ENCODE measurements at regions not wholly inside any gene's neighbourhood (a gene's known extent, or its start where the extent isn't known, plus 50 kb on each side); places are given as distances from the start of the nearest gene placed in this dataset.
"Not testable (repeated sequence)": the region's sequence is repeated elsewhere in the genome, so short reads cannot be mapped to it uniquely, and the experiment has no call there.

DNA sequence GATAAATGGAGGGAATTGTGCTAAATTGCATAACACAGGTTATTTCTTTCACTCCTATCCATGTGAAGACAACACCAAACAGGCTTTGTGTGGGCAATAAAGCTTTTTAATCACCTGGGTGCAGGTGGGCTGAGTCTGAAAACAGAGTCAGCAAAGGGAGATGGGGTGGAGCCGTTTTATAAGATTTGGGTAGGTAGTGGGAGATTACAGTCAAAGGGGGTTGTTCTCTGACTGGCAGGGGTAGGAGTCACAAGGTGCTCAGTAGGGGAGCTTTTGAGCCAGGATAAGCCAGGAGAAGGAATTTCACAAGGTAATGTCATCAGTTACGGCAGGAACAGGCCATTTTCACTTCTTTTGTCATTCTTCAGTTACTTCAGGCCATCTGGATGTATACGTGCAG lies 358.8 kb upstream of the LRP1B start:
- DNase-seq (ENCODE audit: low read depth) = not testable (repeated sequence)

DNA sequence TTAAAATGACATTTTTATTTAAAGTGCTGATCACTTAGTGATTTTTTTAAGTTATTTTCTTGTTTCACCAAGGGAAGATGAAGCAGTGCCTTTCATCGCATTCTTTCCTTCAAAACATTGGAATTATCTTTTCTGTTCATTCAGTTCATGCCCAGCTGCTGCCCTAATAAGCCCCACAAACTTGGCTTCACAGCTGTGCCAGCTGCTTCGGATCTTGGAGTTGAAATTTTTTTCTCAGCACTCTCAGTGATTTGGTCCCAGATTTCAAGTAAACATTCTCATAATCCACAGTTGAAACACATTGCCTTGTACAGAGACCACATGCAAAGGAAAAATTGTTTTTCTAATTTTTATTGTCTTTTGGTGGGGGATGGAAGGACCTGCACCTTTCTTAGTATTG lies 353.3 kb upstream of the LRP1B start:
- DNase-seq (ENCODE audit: low read depth) = peak; percentile 9

DNA sequence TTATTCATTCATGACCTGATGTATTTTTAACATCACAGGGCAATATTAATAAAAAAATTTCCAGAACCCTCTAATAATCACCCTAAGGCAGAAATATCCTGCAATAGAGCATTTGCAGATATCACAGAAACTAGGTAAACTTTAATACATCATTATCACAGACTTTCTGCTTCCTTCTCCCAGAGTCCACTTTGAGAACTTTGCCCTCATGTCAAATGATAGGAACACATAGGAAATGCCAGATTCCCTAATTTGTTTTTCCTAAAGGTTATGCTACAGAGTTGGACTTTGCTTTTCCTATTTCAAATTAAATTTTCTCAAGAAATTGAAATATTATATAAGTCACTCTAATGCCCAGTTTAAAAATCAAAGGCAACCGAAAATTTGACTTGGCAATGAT lies 352.8 kb upstream of the LRP1B start:
- no peak for DNase-seq (ENCODE audit: low read depth)

DNA sequence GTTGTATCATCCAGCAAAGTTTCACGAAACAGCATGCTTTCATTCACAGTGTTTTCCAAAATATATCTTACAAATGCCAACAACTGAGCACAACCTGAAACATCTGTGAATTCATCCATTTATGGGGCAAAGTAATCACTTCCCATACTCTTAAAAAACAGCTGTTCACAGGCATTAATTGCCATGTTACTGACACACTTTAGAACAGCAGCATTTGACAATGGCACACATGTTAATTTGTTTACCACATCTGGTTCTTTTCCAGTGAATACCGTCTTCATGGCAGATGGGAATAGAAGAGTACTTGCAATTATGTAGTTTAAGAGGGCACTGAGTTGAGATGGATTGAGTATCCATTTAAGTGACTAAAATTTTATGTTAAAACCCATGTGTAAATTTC lies 347.4 kb upstream of the LRP1B start:
- no peak for DNase-seq (ENCODE audit: low read depth)

DNA sequence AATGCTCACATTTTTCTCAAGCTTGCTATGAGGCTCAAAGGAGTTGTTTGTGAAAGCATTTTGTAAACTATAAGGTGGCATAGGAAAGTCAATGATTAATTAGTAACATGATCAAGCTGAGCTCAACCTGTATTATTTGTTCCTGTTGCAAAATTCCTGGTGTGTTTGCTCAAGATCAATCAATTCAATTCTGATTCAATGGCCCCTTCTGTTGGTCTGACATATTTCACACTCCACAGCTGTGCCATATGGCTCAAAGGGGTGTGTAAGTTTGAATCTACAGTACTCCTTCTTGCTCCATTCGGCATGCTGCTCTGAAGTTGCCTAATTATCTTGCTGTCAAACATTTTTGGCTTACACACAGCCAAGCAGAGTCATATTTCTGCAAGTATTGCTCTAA lies 341.6 kb upstream of the LRP1B start:
- DNase-seq (ENCODE audit: low read depth) = no peak

DNA sequence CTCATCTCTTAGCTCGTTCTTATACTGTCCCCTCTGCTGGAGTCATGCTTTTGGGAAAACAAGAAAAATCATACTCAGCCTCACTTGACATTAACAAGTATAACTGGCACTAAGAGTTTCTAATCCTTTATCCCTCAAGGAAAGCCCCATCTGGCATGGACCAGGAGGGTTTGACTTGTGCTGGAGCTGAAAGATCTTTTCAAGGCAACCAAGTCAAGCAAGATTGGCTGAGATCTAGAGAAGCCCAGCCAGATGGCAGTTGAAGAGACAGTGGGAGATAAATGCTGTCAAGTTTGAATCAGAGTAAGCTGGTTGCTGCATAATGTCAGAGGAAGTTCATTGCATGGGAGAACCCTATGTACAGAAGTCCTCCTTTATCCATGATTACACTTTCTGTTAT lies 336.5 kb upstream of the LRP1B start:
- DNase-seq (ENCODE audit: low read depth) = no peak

DNA sequence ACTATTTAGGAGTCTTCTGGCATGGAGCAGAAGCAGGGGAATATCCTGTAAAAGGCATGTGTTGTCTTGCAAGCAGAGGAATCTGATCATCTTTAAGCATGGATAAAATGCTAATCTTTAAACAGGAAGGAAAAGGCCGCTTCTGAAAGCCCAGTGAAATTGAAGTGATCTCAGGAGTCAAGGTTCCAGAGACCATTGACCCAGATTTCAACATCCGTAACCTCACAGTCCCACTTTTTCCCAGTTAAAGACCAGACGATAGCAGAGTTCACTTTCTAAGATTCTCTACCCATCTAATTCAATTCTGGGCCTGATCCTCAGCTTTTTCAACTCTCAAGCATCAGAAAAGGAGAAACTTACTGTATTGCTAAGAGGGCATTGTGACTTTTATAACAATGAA lies 332.2 kb upstream of the LRP1B start:
- DNase-seq (ENCODE audit: low read depth) = no peak

DNA sequence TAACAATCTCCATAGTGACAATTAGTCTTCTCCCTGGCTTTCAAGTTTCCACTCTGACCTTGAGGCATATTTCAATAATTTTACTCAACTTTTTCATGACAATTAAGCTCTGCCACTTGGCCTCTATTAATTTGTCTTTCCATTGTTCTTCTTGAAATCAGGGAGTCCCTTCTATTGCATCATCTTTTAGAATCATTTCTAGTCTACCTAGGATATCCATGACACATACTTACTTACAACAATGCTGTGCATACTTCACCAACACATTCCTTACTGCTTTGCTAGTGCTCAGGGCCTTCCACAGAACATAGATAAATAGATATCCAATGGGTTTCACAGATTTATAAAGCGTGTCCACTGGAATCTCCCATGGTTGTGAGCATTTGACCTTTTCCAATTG lies 331.5 kb upstream of the LRP1B start:
- no peak for DNase-seq (ENCODE audit: low read depth)

DNA sequence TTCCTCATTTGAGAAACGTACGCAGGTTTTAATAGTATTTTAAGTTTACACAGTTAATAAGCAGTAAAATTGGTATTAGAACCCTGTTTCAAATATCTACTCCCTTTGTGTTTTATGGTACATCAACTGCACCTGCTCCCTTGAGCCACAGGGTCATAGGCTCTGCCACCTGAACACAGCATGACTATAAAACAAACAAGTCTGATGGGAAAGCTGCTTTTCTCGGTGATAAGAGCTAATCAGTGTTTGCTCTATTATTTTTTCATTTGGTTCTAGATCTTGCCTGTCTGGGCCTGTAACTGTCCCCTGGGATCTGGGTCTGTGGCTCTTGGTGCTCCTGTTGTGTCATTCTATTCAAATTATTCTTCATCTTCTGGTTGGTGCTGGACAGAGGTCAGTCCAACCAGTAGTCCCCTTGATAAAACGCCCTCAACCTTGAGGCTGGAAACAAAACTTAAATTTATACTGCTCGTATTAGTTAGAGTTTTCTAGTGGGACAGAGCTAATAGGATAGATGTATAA lies 314.8 kb upstream of the LRP1B start:
- no peak for DNase-seq (ENCODE audit: low read depth)

DNA sequence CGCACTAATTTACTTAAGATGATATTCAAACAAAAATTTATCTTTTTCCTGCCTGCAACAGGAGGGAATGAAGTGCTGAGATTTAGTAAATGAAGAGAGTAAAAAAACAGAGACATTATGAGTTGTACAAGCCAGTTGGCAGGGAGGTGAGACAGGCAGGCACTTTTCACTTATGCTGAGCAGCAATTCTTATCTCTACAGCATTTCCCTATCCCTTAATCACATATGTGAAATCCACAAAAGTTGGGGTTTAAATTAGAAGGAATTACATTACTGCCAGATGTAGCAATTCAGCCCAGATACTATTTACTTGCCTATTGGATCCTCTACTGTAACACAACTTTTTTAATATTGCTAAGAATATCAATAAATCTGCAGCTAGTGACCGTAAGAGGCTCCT lies 314.2 kb upstream of the LRP1B start:
- no peak for DNase-seq (ENCODE audit: low read depth)

DNA sequence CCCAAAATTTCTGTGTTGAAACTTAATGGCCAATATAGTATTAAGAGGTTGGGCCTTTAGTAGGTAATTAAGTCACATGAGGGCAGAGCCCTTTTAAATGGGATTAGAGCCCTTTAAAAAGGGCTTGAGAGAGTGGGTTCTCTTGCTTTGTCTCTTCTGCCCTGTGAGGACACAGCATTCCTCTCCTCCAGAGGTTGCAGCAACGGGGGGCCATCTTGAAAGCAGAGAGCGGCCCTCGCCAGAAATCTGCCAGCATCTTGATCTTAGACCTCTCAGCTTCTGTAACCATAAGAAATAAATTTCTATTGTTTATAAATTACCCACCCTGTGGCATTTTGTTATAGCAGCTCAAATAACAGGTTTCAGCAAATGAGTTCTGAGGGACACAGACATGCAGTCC lies 305.0 kb upstream of the LRP1B start:
- DNase-seq (ENCODE audit: low read depth) = no peak

DNA sequence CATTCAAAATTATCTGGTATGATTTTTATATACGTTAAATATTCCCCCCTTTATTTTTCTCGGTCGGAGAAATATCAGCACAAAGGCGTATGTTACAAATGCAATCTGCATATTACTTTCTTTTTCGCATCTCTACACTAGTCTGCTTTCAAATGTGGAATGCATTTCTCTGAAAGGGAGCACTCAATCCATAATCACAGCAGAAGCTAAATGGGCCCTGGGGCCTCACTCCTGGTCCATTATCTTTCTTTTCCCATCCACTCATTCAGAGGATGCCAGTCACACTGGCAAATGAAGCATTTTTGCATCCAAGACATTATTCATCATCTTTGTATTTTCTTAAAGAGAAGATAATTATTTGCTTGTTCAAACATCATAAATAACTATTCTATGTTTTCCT lies 295.2 kb upstream of the LRP1B start:
- DNase-seq (ENCODE audit: low read depth) = no peak

DNA sequence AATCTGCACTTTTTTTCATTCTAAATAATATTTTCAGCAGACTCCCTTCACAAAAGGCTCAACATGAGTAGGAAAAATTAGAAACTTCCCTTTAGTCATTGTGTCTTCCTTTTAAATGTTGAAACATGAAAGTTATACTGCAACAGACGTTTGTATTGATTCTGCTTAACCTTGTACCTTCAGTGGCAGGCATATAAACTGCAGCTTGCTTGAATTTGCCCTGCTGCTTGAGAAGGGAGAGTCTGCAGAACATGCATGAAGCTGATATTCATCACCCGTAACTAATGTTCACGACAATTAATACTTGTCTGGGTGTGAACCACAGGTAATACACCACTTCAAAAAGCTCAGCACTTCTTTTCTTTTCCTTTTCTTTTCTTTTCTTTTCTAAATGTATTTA lies 294.7 kb upstream of the LRP1B start:
- no peak for DNase-seq (ENCODE audit: low read depth)

DNA sequence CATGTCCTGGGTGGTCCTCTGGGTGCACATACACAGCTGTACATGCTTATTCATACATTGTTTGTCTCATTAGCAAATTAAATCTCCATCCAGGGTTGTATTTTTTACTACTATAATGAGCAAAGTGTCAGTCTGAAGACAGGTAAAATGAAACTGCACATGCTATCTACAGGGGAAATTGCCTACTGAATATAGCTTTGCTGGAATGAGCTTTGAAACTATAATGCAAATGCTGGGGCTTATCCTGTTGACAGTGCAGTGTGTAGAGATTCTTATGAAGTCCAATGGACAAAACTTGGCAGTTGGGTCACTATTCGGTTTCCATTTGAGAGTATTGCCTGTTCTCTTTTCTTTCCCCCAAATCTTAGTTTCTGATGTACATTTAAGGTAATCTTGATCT lies 292.8 kb upstream of the LRP1B start:
- no peak for DNase-seq (ENCODE audit: low read depth)

DNA sequence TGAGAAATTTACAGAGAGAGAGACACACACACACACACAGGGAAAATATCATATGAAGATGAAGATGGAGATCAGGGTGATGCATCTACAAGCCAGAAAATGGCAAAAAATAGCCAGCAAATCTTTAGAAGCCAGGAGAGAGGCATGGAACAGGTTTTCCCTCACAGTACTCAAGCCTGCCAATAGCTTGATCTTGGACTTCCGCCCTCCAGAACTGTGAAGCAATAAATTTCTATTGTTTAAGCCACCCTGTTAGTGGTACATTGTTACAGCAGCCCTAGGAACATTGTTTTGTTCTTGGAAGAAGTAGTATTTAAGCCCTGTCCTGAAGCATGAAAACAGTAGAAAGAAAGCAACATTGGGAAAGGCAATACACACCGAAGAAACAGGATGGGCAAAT lies 292.0 kb upstream of the LRP1B start:
- DNase-seq (ENCODE audit: low read depth) = no peak

DNA sequence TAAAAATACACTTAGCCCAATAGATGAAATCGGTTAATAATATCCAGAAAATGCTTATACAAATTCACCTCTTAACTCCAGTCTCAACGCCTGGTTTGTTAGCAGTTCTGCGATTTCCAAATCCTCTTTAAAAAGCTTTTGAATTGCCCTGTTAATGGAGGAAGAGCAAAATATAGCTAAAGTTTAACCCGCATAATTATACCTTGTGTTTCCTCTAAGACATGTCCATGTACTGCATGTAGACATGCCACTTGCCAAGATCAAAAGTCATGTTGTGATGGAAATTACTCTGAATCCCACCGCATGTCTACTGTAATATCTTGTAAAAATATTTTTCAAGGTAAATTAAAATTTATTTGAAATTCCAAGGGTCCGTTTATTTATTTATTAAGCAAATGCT lies 291.2 kb upstream of the LRP1B start:
- DNase-seq (ENCODE audit: low read depth) = no peak

DNA sequence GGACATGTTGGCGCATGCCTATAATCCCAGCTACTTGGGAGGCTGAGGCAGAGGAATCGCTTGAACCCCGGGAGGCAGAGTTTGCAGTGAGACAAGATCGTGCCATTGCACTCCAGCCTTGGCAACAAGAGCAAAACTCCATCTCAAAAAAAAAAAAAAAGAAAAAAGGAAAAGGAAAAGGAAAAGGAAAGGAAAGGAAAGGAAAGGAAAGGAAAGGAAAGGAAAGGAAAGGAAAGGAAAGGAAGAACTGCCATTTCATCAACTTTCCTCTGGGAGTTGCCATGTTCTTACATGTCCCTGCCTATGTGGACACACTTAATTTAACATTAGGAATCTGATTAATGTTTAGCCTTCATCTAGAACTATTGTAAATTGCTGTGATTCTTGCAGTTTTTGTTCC lies 287.9 kb upstream of the LRP1B start:
- DNase-seq (ENCODE audit: low read depth) = not testable (repeated sequence)

DNA sequence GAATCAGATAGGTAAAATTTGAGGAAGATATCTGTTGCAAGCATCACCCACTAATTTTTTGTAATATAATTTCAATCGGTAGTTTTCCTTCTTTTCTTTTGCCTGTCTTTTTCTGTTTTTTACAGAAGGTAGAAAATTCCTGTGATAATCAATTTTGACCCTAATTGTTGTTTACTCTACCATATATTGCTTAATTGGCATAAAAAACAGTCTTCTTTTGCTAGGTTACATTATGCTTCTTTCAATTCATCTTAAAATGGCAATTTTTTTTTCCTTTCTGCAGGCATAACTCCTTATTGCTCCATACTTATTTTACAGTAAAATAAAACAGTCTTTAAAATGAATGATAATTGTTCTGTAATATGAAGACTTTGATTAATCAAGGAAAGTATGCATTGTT lies 286.2 kb upstream of the LRP1B start:
- DNase-seq (ENCODE audit: low read depth) = no peak

DNA sequence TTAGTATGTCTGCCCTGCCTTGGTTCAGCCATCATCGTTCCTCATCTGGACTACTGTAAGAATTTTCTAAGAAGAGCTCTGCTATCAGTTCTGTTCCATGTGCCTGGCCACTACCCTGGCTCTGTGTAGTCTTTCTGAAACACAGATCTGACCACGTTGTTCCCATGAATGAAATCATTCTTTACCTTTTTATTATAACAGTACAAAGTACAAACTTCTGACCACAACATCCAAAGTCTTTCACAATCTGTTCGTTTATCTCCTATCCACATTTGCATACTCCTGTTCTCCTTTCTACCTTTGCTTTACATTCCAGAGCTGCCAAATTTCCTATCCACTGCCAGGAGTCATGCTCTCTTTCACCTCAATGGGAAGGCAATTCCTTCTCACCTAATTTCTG lies 284.6 kb upstream of the LRP1B start:
- no peak for DNase-seq (ENCODE audit: low read depth)

DNA sequence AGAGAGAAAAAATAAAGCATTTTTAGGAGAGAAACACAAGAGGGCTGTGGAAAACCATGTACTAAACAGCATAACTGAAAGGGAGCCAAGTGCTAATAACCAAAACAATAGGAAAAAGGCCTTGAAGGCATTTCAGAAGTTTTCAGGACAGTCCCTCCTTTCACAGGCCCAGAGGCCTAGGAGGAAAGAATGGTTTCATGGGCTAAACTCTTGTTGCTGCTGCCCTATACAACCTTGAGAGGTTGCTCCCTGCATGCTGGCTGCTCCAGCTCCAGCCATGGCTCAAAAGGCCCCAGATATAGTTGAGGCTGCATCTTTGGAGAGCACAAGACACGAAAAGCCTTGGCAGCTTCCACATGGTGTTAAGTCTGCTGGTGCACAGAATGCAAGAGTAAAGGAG lies 267.4 kb upstream of the LRP1B start:
- no peak for DNase-seq (ENCODE audit: low read depth)

DNA sequence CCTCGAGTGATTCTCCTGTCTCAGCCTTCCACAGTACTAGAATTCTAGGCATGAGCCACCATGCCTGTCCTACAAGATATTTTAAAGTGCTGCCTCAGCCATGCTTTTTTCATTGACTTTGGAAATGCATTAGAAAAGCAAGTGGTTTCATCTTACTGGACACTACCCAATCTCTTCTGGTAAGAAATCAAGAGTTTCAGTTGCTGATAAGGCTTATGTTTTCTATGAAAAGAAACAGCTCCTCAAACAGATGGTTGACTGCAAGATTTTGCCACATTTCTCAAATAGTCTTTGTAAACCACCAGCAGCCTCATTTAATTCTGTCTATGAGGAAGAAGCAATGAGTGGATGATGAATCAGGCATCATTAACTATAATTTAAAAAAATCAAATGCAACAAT lies 264.5 kb upstream of the LRP1B start:
- no peak for DNase-seq (ENCODE audit: low read depth)

DNA sequence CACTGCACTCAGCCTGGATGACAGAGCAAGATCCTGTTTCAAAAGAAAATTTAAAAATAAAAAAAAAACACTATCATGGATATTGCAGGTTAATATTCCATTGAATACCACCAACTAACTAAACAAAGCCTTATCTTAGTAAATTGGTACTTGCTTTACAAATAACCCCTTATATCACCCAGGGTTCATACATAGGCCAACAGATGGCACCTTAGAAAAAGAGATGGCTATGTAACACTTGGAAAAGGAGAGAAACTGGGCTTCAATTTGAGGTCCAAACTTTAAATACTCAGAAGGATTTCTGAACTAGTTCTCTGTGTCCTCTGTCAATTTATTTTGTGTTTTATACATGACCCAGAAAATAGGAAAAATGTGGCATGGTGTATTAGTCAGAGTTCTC lies 249.6 kb upstream of the LRP1B start:
- DNase-seq (ENCODE audit: low read depth) = no peak

DNA sequence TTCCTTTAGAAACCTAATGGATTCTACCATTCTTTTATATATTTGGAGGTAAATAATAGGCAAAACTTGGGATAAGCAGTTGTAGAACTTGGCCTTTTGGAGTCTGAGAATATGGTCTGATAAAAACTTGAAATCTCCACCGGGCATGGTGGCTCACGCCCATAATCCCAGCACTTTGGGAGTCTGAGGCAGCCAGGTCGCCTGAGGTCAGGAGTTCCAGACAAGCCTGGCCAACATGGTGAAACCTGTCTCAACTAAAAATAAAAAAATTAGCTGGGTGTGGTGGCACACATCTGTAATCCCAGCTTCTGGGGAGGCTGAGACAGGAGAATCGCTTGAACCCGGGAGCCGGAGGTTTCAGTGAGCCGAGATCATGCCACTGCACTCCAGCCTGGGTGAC lies 231.3 kb upstream of the LRP1B start:
- not testable (repeated sequence) for DNase-seq (ENCODE audit: low read depth)

DNA sequence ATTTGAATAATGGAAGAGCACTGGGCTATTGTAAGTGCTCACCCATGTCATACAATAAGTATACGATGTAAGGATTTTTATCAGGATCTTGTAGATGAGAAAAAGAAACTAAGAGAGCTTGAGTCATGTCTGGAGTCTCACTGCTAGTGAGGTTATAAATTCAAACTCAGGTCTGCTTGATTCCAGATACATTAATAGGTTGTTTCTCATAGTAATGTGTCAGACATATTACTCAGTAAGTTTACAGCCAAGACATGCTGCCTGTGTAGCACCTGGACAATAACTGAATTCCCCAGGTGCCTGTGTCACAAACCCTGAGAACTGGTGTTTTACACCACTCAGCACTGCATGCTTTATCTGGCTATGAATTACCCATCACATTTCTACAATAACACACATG lies 216.9 kb upstream of the LRP1B start:
- no peak for DNase-seq (ENCODE audit: low read depth)

DNA sequence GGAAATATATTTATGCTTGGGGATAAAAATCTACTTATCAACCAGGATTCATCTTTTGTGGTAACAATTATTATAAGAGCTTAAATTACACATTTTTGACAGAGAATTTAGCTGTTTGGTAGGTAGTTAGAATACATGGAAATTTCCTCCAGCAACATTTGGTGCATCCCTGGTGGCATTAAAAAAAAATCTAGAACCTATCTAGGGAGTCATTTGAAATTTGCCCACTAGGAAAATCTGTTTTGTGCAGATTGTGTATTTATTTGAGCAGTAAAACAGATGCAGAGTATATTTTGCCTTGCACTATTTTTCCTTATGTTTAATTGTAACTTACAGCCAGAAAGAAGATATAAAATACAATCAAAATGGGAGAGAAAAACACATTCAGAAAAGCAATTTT lies 208.4 kb upstream of the LRP1B start:
- DNase-seq (ENCODE audit: low read depth) = no peak
